IMR-90 (cell line): ENCODE measurements at regions not wholly inside any gene's neighbourhood (a gene's known extent, or its start where the extent isn't known, plus 50 kb on each side); places are given as distances from the start of the nearest gene placed in this dataset.
"Not testable (repeated sequence)": the region's sequence is repeated elsewhere in the genome, so short reads cannot be mapped to it uniquely, and the experiment has no call there.

Experiments
- ATAC-seq: fragments of 200-7000 bp; cut with Tn5 transposase; 2 replicates; pipeline ENCODE4 v1.9.1; 2020; ENCODE audit warnings: low read depth, mild to moderate bottlenecking, moderate library complexity
- BruUV-seq: library from RNA; stranded (reverse); fragments of 400-500 nt; replicated peaks from 2 replicates; lab custom pipeline; 2021; lab: Mats Ljungman, UMichigan
- CTCF ChIA-PET: fragments of 300-600 bp; formaldehyde crosslinking; extraction: SDS; loops from one replicate; lab custom pipeline; 2021; ENCODE audit warnings: antibody characterized with exemption; lab: Yijun Ruan, JAX
- POLR2A ChIA-PET: fragments of 300-600 bp; sonication (Branson Sonifier 250); formaldehyde crosslinking; loops from one replicate; lab custom pipeline; 2022; ENCODE audit warnings: antibody characterized with exemption; ENCODE audit not compliant: unreplicated experiment; lab: Charles Lee
- DNase-seq: peaks from one replicate; pipeline ENCODE4 v3.0.0; 2013
- H2AFZ ChIP-seq: replicated peaks from 2 replicates; pipeline ENCODE3; 2013; ENCODE audit warnings: low read length, mild to moderate bottlenecking; ENCODE audit not compliant: poor library complexity
- H2AK5ac ChIP-seq: 2 replicates; pipeline ENCODE4 v1.6.1; 2013; ENCODE audit warnings: low read depth, low read length, inconsistent platforms
- H2AK9ac ChIP-seq: replicated peaks from 2 replicates; pipeline ENCODE3; 2013; ENCODE audit warnings: mild to moderate bottlenecking, low read depth, low read length, moderate library complexity; ENCODE audit not compliant: poor library complexity
- H2BK120ac ChIP-seq: 2 replicates; pipeline ENCODE4 v1.6.1; 2013; ENCODE audit warnings: low read depth, low read length, inconsistent platforms
- H2BK15ac ChIP-seq: 3 replicates; pipeline ENCODE4 v1.6.1; 2013; ENCODE audit warnings: low read depth, low read length, inconsistent platforms
- H2BK20ac ChIP-seq: 2 replicates; pipeline ENCODE4 v1.6.1; 2013; ENCODE audit warnings: low read depth, mild to moderate bottlenecking, inconsistent platforms, low read length, moderate library complexity
- H2BK5ac ChIP-seq: 2 replicates; pipeline ENCODE4 v1.6.1; 2013; ENCODE audit warnings: mild to moderate bottlenecking, low read depth, low read length, inconsistent platforms; ENCODE audit not compliant: poor library complexity, severe bottlenecking
- H3K14ac ChIP-seq: replicated peaks from 2 replicates; pipeline ENCODE4 v1.6.1; 2013; ENCODE audit warnings: low read depth, low read length, inconsistent platforms
- H3K18ac ChIP-seq: 2 replicates; pipeline ENCODE4 v1.6.1; 2013; ENCODE audit warnings: low read depth, low read length, control low read depth
- H3K23ac ChIP-seq: 2 replicates; pipeline ENCODE4 v1.6.1; 2013; ENCODE audit warnings: low read depth, low read length, inconsistent platforms
- H3K27ac ChIP-seq: 2 replicates; pipeline ENCODE4 v1.5.1; 2013; ENCODE audit warnings: mild to moderate bottlenecking, control low read depth, low read length; ENCODE audit not compliant: insufficient read depth
- H3K27me3 ChIP-seq: 2 replicates; pipeline ENCODE4 v1.6.1; 2013; ENCODE audit warnings: low read length; ENCODE audit not compliant: control insufficient read depth, insufficient read depth
- H3K36me3 ChIP-seq: 2 replicates; pipeline ENCODE4 v1.6.1; 2013; ENCODE audit warnings: low read length, mixed read lengths; ENCODE audit not compliant: control insufficient read depth, insufficient read depth
- H3K4ac ChIP-seq: 2 replicates; pipeline ENCODE4 v1.6.1; 2013; ENCODE audit warnings: low read depth, low read length, inconsistent platforms
- H3K4me1 ChIP-seq: 2 replicates; pipeline ENCODE4 v1.6.1; 2013; ENCODE audit warnings: low read length, mixed read lengths; ENCODE audit not compliant: control insufficient read depth, insufficient read depth
- H3K4me2 ChIP-seq: 2 replicates; pipeline ENCODE4 v1.6.1; 2013; ENCODE audit warnings: low read depth, mild to moderate bottlenecking, control low read depth, low read length, moderate library complexity
- H3K4me3 ChIP-seq: 2 replicates; pipeline ENCODE4 v1.5.1; 2013; ENCODE audit warnings: low read depth, mild to moderate bottlenecking, control low read depth, low read length, moderate library complexity; ENCODE audit not compliant: insufficient read depth
- H3K56ac ChIP-seq: 2 replicates; pipeline ENCODE4 v1.6.1; 2013; ENCODE audit warnings: low read length, inconsistent platforms; ENCODE audit not compliant: insufficient read depth; ENCODE audit errors: extremely low read depth
- H3K79me1 ChIP-seq, 2 experiments: 2 replicates each; pipeline ENCODE4 v1.6.1; 2013; ENCODE audit warnings: low read length in 2 of 2, inconsistent platforms in 1 of 2, low read depth in 1 of 2
- H3K9ac ChIP-seq: 2 replicates; pipeline ENCODE4 v1.6.1; 2013; ENCODE audit warnings: low read depth, low read length, control low read depth
- H3K9me1 ChIP-seq: 2 replicates; pipeline ENCODE4 v1.6.1; 2013; ENCODE audit warnings: low read length, inconsistent platforms; ENCODE audit not compliant: insufficient read depth
- H3K9me3 ChIP-seq: 2 replicates; pipeline ENCODE4 v1.6.1; 2013; ENCODE audit warnings: low read length; ENCODE audit not compliant: control insufficient read depth, insufficient read depth
- H4K20me1 ChIP-seq: 2 replicates; pipeline ENCODE4 v1.6.1; 2013; ENCODE audit warnings: low read length, inconsistent platforms; ENCODE audit not compliant: insufficient read depth
- H4K5ac ChIP-seq: 2 replicates; pipeline ENCODE4 v1.6.1; 2013; ENCODE audit warnings: mild to moderate bottlenecking, low read depth, low read length, control low read depth
- H4K8ac ChIP-seq, 2 experiments: 2 replicates each; pipeline ENCODE4 v1.6.1; 2013; ENCODE audit warnings: low read depth in 2 of 2, low read length in 2 of 2, control low read depth in 1 of 2, inconsistent platforms in 1 of 2
- H4K91ac ChIP-seq: 2 replicates; pipeline ENCODE4 v1.6.1; 2013; ENCODE audit warnings: low read depth, low read length, inconsistent platforms; ENCODE audit not compliant: insufficient read depth
- WGBS, 2 experiments: methylation state at CpG; one replicate each; pipeline versions ENCODE4 v1.1.5 to v1.1.7; 2013; ENCODE audit warnings: missing lambda C conversion rate in 2 of 2; ENCODE audit not compliant: insufficient read length in 1 of 2; ENCODE audit errors: extremely low coverage in 2 of 2; 5-methylcytosine and 5-hydroxymethylcytosine counted together
- dilution Hi-C: fragments of 300-500 bp; cut with HindIII; formaldehyde crosslinking; loops from one replicate; pipeline ENCODE4 v1.14.3; 2018; ENCODE audit warnings: low sequenced_read_pairs; ENCODE audit not compliant: unreplicated experiment
- in situ Hi-C: fragments of 300-500 bp; cut with MboI; formaldehyde crosslinking; loops from 3 replicates; pipeline ENCODE4 v1.14.3; 2019; ENCODE audit warnings: low sequenced_read_pairs, inconsistent platforms, mixed read lengths
- intact Hi-C: fragments of 100-400 bp; cut with micrococcal nuclease; formaldehyde crosslinking; loops from 2 replicates; pipeline ENCODE4 v1.10.0; 2022

DNA sequence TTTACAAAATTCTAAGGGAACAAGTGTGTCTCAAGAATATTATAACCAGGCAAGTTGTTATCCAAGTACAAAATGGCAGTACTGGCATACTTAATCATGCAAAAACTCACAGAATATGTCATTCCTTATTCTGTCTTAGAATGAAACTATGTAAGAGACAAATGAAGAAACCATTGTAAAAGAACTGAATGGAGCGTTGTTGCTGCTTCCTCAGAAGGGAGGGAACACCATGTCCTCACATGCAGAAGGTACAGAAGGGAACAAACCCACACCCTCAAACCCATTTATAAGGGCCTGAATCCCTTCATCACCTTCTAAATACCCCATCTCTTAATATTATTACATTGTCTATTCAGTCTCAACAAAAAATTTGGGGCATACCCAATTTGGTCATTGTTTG, 960.0 kb downstream of the LTN1 start:
- H3K9me1 ChIP-seq, H4K20me1 ChIP-seq, H2AFZ ChIP-seq, H3K4me3 ChIP-seq, H2BK20ac ChIP-seq, H2BK15ac ChIP-seq, CTCF ChIA-PET, H3K36me3 ChIP-seq, ATAC-seq, H2BK120ac ChIP-seq, H2AK5ac ChIP-seq, H4K91ac ChIP-seq, H3K27me3 ChIP-seq, H3K4me1 ChIP-seq, DNase-seq, H4K5ac ChIP-seq, H2BK5ac ChIP-seq, H3K27ac ChIP-seq, POLR2A ChIA-PET, dilution Hi-C loops, H3K23ac ChIP-seq, H3K9ac ChIP-seq, H4K8ac ChIP-seq, BruUV-seq, intact Hi-C loops, H3K79me1 ChIP-seq, H3K18ac ChIP-seq, H2AK9ac ChIP-seq, H3K14ac ChIP-seq, H3K4ac ChIP-seq, H3K4me2 ChIP-seq, H3K56ac ChIP-seq, in situ Hi-C loops: not testable (repeated sequence)
- no CpG with 5 or more reads among the region's 1 CpG for WGBS, 2 experiments
- H3K9me3 ChIP-seq = peaks cover 12% of the 10 kb centered on the region

- H4K8ac ChIP-seq, H4K5ac ChIP-seq, H2AFZ ChIP-seq, H3K36me3 ChIP-seq, H2BK5ac ChIP-seq, H3K4me2 ChIP-seq, H3K27me3 ChIP-seq, H3K56ac ChIP-seq, H3K4ac ChIP-seq, H2BK120ac ChIP-seq, DNase-seq, POLR2A ChIA-PET, dilution Hi-C loops, H2BK20ac ChIP-seq, H3K9me1 ChIP-seq, H3K18ac ChIP-seq, H2AK5ac ChIP-seq, ATAC-seq, H3K23ac ChIP-seq, H2BK15ac ChIP-seq, in situ Hi-C loops, H3K27ac ChIP-seq, CTCF ChIA-PET, H4K20me1 ChIP-seq, H3K9ac ChIP-seq, H3K4me3 ChIP-seq, H2AK9ac ChIP-seq, H4K91ac ChIP-seq, intact Hi-C loops, H3K4me1 ChIP-seq, H3K79me1 ChIP-seq, H3K14ac ChIP-seq, BruUV-seq: not testable (repeated sequence)
- peaks cover 12% of the 10 kb centered on the region for H3K9me3 ChIP-seq
Measured at GRCh38 chr21:28031066-28031465, 961.6 kb downstream of the LTN1 start.
